ENCODE measurements at regions not wholly inside any gene's neighbourhood (a gene's known extent, or its start where the extent isn't known, plus 50 kb on each side); places are given as distances from the start of the nearest gene placed in this dataset.

DNA sequence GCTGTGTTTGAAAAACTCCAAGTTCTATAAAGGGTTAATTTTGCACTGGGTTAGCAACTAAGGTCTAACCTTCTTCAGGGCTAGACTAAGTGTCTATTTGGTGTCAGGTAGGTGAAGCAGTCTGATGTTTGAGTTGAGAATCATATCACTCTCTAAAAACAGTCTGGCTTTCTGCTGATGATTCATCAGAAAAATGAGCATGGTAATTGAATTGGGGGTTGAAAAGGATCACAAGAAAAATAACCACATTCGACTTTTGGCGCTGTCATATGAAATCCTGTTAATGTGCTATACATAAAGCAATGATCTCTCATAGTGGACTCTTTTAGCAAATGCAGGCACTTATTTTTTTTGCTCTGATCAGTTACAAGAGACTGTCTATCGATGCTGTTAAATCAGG lies 242.2 kb upstream of the AZI2 start:
- H3K4me3 ChIP-seq (ENCODE audit: low read depth, low read length): no peak overlapping the region
- no peak for DNase-seq (ENCODE audit: low read depth, low spot score)
- TF ChIP-seq, protein P1, sequence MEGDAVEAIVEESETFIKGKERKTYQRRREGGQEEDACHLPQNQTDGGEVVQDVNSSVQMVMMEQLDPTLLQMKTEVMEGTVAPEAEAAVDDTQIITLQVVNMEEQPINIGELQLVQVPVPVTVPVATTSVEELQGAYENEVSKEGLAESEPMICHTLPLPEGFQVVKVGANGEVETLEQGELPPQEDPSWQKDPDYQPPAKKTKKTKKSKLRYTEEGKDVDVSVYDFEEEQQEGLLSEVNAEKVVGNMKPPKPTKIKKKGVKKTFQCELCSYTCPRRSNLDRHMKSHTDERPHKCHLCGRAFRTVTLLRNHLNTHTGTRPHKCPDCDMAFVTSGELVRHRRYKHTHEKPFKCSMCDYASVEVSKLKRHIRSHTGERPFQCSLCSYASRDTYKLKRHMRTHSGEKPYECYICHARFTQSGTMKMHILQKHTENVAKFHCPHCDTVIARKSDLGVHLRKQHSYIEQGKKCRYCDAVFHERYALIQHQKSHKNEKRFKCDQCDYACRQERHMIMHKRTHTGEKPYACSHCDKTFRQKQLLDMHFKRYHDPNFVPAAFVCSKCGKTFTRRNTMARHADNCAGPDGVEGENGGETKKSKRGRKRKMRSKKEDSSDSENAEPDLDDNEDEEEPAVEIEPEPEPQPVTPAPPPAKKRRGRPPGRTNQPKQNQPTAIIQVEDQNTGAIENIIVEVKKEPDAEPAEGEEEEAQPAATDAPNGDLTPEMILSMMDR (IDR thresholded peaks at IDR 0.05; ENCODE audit: low read depth, low read length): no peak
- in situ Hi-C loops (cut with HindIII; ENCODE audit: low sequenced_read_pairs): no loop called here

DNA sequence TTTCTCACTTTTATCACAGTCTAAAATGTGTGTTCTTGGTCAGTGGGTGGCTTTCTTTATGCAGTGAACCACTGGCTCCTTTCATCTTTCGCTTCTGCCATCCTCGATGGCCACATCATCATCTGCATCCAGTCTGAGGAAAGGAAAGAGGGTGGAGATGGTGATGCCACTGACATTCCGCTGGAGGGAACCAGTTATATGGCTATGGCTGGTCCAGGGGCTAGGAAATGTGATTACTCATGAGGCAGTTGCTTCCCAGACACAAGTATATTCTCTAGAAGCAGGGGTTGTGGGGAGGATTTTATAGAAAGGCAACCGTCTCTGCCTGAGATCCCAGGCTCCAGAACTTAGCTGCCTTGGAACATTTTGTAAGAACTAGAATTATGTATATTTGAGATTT lies 246.7 kb upstream of the AZI2 start:
- TF ChIP-seq, protein P1 (IDR thresholded peaks at IDR 0.05; ENCODE audit: low read depth, low read length): no peak
- no peak overlapping the region for H3K4me3 ChIP-seq (ENCODE audit: low read depth, low read length)
- no peak for DNase-seq (ENCODE audit: low read depth, low spot score)
- in situ Hi-C loops (cut with HindIII; ENCODE audit: low sequenced_read_pairs): no loop called here

DNA sequence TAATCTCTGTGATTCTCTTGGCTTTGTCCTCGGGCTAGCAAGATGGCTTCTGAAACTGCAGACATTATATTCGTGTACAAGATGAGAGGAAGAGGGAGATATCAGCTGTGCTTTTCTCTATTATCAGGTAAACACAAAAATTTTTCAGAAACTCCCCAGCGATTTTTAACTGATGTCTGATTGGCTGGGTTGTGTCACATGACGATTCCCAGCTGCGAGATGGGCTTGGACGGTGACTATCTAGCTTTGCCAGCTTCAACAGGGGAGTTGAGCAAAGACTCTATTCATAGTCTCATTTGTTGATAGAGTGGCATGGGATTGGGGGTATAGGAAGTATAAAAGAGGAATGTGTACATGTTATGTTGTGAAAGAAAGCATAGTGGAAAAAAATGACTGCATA lies 248.8 kb upstream of the AZI2 start:
- DNase-seq (ENCODE audit: low read depth, low spot score): no peak
- TF ChIP-seq, protein P1 (IDR thresholded peaks at IDR 0.05; ENCODE audit: low read depth, low read length): no peak
- in situ Hi-C loops (cut with HindIII; ENCODE audit: low sequenced_read_pairs): no loop called here
- no peak overlapping the region for H3K4me3 ChIP-seq (ENCODE audit: low read depth, low read length)

DNA sequence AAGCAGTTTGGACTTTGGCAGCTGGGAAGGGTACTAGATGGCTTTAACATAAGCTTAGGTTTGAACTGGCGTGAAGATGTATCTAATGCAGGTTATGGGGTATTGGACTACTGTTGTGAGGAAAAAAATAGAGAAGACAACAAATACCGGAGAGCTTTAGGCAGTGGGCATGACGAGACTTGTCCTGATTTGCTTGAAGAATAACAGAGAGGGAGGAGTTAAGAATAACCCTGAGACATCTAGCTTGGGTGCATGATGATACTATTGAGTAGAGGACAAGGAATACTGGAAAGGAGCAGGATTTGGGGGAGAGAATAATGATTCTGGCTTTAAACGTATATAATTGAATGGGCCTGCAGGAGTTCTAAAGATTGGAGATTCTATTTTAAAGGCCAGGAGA lies 249.5 kb upstream of the AZI2 start:
- TF ChIP-seq, protein P1 (IDR thresholded peaks at IDR 0.05; ENCODE audit: low read depth, low read length): no peak
- no peak for DNase-seq (ENCODE audit: low read depth, low spot score)
- H3K4me3 ChIP-seq (ENCODE audit: low read depth, low read length): no peak overlapping the region
- in situ Hi-C loops (cut with HindIII; ENCODE audit: low sequenced_read_pairs): no loop called here

DNA sequence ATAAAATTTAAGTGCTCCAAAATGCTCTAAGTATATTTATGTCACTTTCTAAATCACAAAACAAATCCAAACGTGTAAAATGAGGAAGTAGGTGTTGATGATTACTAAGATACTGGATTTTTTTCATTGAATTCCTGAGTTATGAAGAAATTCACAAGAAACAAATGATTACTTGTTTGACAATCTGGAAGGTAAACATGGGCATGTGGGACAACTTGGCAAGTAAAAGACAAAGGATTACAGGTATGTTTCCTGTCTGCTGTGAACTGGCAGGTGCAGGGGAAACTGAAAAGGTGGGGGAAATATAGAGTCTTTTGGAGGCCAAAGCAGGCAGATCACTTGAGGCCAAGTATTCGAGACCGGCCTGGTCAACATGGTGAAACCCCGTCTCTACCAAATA lies 252.7 kb upstream of the AZI2 start:
- in situ Hi-C loops (cut with HindIII; ENCODE audit: low sequenced_read_pairs): no loop called here
- TF ChIP-seq, protein P1 (IDR thresholded peaks at IDR 0.05; ENCODE audit: low read depth, low read length): no peak
- no peak for DNase-seq (ENCODE audit: low read depth, low spot score)
- H3K4me3 ChIP-seq (ENCODE audit: low read depth, low read length): no peak overlapping the region

DNA sequence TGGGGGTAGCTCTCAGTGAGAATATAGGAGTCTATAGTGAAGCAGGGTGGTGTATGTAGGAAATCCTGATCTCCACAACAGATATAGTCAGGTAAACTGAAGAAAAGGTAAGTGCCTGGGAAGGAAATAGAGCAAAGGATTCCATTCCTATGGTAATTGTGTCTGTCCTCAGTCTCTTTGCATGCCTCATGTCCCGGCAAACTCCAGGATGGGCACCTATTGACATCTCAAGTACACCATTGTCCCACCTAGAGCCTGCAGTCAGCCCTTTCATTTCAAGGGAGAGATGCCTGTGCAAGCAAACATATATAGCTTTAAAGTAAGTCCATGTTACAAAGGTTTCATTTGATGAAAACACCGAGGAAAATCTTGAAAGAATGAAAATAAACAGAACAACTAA lies 257.7 kb upstream of the AZI2 start:
- in situ Hi-C loops (cut with HindIII; ENCODE audit: low sequenced_read_pairs): no loop called here
- DNase-seq (ENCODE audit: low read depth, low spot score): no peak
- TF ChIP-seq, protein P1 (IDR thresholded peaks at IDR 0.05; ENCODE audit: low read depth, low read length): no peak
- no peak overlapping the region for H3K4me3 ChIP-seq (ENCODE audit: low read depth, low read length)

DNA sequence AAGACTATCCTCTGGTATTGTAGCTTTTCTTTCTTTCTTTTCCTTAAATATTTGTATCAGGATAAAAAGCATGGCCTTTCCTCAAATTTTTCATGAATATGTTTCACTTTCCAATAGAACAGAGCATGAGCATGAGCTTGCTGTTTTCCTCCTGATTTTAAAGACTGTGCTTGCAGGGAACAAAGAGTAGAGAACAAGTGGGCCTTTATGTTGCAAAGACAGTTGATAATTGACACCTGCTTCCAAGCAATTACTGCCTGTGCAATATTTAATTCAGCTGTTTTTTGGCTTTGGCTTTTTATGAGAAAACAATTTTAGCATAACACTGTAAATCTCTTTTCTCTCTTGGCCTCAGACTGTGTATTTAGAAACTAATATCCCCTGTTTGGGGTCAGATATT lies 263.6 kb upstream of the AZI2 start:
- H3K4me3 ChIP-seq (ENCODE audit: low read depth, low read length): no peak overlapping the region
- DNase-seq (ENCODE audit: low read depth, low spot score): no peak
- in situ Hi-C loops (cut with HindIII; ENCODE audit: low sequenced_read_pairs): no loop called here
- TF ChIP-seq, protein P1 (IDR thresholded peaks at IDR 0.05; ENCODE audit: low read depth, low read length): no peak

Data from astrocyte of the spinal cord (primary cell).